Gastrocnemius medialis (tissue), 4 donors: ENCODE measurements at regions not wholly inside any gene's neighbourhood (a gene's known extent, or its start where the extent isn't known, plus 50 kb on each side); places are given as distances from the start of the nearest gene placed in this dataset.

Source experiments
- ATAC-seq, 2 donors: fragments of 150-250 bp; one replicate each; pipeline ENCODE4 v1.9.1; 2016
- DNase-seq, 2 donors: peaks; one replicate each; pipeline ENCODE4 v3.0.0-alpha.2; 2019
- H3K27ac ChIP-seq, 4 donors: fragments of 200-600 bp; sonication (generic); 1 replicate in 1 of 4; 2 replicates in 3 of 4; pipeline ENCODE4 v1.5.1; 2016 to 2018; ENCODE audit warnings: mild to moderate bottlenecking in 2 of 4, moderate library complexity in 1 of 4
- H3K27me3 ChIP-seq, 3 donors: fragments of 200-600 bp; sonication (generic) in 2 of 3; 1 replicate in 1 of 3; 2 replicates in 2 of 3; pipeline versions ENCODE4 v1.5.1 to v1.6.0; 2016 to 2019; ENCODE audit warnings: mild to moderate bottlenecking in 1 of 3, moderate library complexity in 1 of 3
- H3K36me3 ChIP-seq, 2 donors: fragments of 200-600 bp; sonication (generic) in 1 of 2; one replicate each; pipeline ENCODE4 v1.5.1; 2017 to 2018
- H3K4me1 ChIP-seq, 2 donors: fragments of 200-600 bp; sonication (generic) in 1 of 2; one replicate each; pipeline ENCODE4 v1.5.1; 2016 to 2017; ENCODE audit warnings: mild to moderate bottlenecking in 2 of 2
- H3K4me3 ChIP-seq, 4 donors: fragments of 200-600 bp; sonication (generic) in 3 of 4; 1 replicate in 1 of 4; 2 replicates in 3 of 4; pipeline ENCODE4 v1.5.1; 2016 to 2019; ENCODE audit warnings: mild to moderate bottlenecking in 2 of 4
- H3K9me3 ChIP-seq, 3 donors: fragments of 200-600 bp; sonication (generic) in 2 of 3; 1 replicate in 1 of 3; 2 replicates in 2 of 3; pipeline ENCODE4 v1.5.1; 2016 to 2019
- POLR2A ChIP-seq, 2 donors: fragments of 450-650 bp; IDR thresholded peaks; one replicate each; pipeline ENCODE4 v1.6.1; 2017; ENCODE audit warnings: antibody characterized with exemption in 2 of 2, mild to moderate bottlenecking in 2 of 2, moderate library complexity in 2 of 2
- in situ Hi-C, 4 donors: fragments of 200-750 bp; cut with MboI; loops; one replicate each; pipeline versions ENCODE4 v1.15.0 to v1.8.0; 2017; ENCODE audit warnings: low sequenced_read_pairs in 4 of 4
- intact Hi-C: fragments of 100-400 bp; cut with DNase I; formaldehyde crosslinking; loops from one replicate; pipeline ENCODE4 v1.15.1; 2023; ENCODE audit warnings: low total_unique reads
- TF ChIP-seq, protein P1 (sequence below), 5 experiments: fragments of 450-650 bp in 3 of 5; fragments of 200-600 bp in 2 of 5; sonication (generic) in 2 of 5; IDR thresholded peaks in 4 of 5; conservative IDR thresholded peaks in 1 of 5; 1 replicate in 4 of 5; 2 replicates in 1 of 5; pipeline ENCODE4 v1.5.1; 2016 to 2019; ENCODE audit warnings: antibody characterized with exemption in 5 of 5, mild to moderate bottlenecking in 3 of 5, moderate library complexity in 3 of 5

DNA sequence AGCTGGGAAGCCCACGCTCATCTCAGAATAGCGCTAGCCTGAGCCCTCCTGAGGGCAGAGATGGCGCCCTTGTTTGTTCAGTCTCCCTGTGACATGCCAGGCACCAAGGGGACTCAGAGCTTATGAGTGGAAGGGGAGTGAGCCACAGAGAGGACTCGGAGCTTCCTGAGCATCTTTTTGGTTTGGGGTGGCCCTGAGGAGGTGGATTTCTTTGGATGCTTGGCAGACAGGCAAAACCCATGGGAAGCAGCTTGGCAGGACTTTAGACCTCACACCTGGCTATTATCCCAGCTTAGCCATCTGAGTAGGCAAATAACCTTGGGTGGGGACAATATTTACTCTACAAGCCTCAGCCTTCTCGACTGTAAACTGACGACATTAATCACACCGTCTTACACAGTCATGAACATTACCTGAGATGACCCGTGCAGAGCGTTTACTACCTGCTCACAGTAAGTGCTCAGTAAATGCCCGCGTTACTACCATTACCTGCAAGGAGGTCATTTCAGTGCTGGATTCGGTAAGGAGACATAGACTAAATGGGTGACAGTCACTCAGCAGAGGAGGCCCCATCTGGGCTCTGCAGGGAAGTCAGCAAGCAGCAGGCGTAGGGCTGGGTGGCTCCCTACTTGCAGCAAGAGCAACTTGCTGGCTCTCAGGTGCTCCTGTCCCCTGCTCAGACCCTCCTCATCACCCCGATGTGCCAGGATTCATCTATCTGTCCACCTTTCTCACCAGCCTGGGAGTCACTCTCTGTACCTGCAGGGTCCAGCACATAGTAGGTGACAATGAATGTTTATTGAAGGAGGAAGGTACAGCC is 54.9 kb downstream of the KLHDC7A start:
- H3K4me1 ChIP-seq: no peaks in the 10 kb centered on the region
- DNase-seq (no peak), ATAC-seq (no peak)
- TF ChIP-seq, protein P1, sequence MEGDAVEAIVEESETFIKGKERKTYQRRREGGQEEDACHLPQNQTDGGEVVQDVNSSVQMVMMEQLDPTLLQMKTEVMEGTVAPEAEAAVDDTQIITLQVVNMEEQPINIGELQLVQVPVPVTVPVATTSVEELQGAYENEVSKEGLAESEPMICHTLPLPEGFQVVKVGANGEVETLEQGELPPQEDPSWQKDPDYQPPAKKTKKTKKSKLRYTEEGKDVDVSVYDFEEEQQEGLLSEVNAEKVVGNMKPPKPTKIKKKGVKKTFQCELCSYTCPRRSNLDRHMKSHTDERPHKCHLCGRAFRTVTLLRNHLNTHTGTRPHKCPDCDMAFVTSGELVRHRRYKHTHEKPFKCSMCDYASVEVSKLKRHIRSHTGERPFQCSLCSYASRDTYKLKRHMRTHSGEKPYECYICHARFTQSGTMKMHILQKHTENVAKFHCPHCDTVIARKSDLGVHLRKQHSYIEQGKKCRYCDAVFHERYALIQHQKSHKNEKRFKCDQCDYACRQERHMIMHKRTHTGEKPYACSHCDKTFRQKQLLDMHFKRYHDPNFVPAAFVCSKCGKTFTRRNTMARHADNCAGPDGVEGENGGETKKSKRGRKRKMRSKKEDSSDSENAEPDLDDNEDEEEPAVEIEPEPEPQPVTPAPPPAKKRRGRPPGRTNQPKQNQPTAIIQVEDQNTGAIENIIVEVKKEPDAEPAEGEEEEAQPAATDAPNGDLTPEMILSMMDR (IDR thresholded peaks at IDR 0.05 in 4 of 5, conservative IDR thresholded peaks at IDR 0.05 in 1 of 5): no peak
- no peak for TF ChIP-seq POLR2A (IDR thresholded peaks at IDR 0.05)
- no peaks in the 10 kb centered on the region for H3K36me3 ChIP-seq
- peaks cover 5 to 26% (median 6%) of the 10 kb centered on the region in 3 donors for H3K27me3 ChIP-seq
- no peak overlapping the region for H3K27ac ChIP-seq
- in situ Hi-C loops: no loop called here
- H3K4me3 ChIP-seq: no peak overlapping the region
- H3K9me3 ChIP-seq: no peaks in the 10 kb centered on the region
- intact Hi-C loops: no loop called here

DNA sequence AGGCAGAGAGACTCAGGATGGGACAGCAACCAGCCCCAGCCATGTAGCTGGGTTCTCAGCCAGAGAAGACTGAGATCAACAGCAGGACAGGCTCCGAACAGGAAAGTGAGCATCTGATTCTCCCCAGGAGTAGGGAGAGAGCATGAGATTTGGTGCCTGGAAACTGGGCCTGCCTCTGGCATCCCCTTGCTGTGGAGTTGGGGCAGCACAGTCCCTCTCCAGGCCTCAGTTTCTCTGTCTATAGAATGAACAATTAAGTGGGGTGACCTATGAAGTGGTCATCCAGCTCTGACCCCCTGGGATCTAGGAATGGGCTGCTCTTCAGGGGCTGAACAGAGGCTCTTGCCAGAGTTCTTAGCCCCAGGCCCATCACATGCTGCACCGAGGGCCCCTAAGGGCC is 55.6 kb downstream of the KLHDC7A start:
- TF ChIP-seq POLR2A (IDR thresholded peaks at IDR 0.05): no peak
- TF ChIP-seq, protein P1 (IDR thresholded peaks at IDR 0.05 in 4 of 5, conservative IDR thresholded peaks at IDR 0.05 in 1 of 5): no peak
- in situ Hi-C loops (no loop called here), intact Hi-C loops (no loop called here)
- ATAC-seq (no peak), DNase-seq (no peak)
- H3K27me3 ChIP-seq: peaks cover 5 to 26% (median 6%) of the 10 kb centered on the region in 3 donors
- no peaks in the 10 kb centered on the region for H3K36me3 ChIP-seq
- H3K4me1 ChIP-seq: no peaks in the 10 kb centered on the region
- H3K4me3 ChIP-seq: no peak overlapping the region
- no peaks in the 10 kb centered on the region for H3K9me3 ChIP-seq
- H3K27ac ChIP-seq: no peak overlapping the region

DNA sequence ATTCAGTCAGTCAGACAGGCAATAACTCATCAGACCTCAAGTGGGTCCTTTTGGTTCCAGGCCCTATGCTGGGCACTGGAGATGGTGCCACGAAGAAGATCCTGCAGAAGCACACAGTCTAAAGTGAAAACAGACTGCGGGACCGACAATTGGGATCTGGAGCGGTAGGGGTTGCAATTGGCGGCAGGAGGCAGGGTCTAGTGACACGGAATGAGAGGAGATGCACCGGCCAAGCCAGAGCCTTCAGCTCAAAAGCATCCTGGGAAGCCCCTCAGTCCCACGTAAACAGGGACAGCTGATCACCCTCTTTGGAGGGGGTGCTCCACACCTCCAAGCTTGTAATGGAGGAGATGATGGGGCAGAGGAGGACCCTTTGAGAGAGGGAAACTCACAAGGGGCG is 56.2 kb downstream of the KLHDC7A start:
- Histone ChIP-seq H3K36me3 (no peaks in the 10 kb centered on the region), H3K9me3 (no peaks in the 10 kb centered on the region), H3K4me1 (no peaks in the 10 kb centered on the region), H3K27ac (no peak overlapping the region), H3K4me3 (no peak overlapping the region), H3K27me3 (peaks cover 5 to 23% (median 6%) of the 10 kb centered on the region in 3 donors)
- TF ChIP-seq POLR2A (IDR thresholded peaks at IDR 0.05): no peak
- TF ChIP-seq, protein P1 (IDR thresholded peaks at IDR 0.05 in 4 of 5, conservative IDR thresholded peaks at IDR 0.05 in 1 of 5): no peak
- in situ Hi-C loops: no loop called here
- intact Hi-C loops: no loop called here
- ATAC-seq (no peak), DNase-seq (no peak)

DNA sequence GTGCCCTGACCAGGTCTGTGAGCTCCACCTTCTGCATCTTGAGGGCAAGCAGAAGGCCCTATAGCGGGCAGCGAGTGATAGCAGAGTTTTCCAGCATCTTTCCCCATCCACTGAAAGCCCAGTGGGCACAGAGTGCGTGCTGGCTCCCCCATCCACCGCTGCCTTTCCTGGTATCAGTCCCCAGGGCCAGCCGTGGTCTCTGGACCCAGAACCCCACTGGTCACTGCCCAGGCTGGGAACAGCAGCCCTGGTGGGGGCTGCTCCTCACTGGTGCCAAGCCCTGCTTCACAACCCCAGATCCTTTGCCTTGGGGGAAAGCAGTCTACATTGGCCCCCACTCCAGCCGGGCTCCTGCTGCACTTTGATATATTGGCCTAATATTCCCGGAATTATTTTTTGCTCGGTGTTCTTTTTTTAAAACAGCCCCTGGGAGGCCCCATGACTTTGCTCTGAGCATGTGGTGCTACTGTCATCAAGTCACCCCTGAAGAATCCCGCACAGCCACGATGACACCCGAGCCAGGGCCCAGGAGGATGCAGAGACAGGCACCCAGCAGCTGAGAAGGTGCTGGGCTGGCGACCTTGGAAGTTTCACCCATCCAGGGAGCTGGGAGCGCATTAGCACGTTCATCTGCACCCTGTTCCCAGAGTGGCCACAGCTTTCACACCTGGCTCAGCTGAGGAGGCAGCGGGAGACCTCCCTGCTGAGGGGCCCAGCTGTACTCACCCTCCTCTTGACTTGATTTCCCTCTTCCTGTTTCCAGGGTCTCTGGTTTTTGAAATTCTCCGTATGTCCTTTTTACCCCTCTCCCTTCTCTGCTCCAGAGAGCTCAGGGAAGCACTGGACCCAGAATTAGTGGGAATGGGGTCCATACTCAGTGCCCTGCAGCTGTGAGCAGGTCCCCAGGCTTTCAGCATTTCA is 56.9 kb downstream of the KLHDC7A start:
- intact Hi-C loops (no loop called here), in situ Hi-C loops (no loop called here)

More for the DNA sequence above, 56.9 kb downstream of the KLHDC7A start:
- H3K27ac ChIP-seq: no peak overlapping the region
- H3K27me3 ChIP-seq: peaks cover 6 to 21% (median 10%) of the 10 kb centered on the region in 3 donors
- H3K36me3 ChIP-seq: no peaks in the 10 kb centered on the region
- no peaks in the 10 kb centered on the region for H3K9me3 ChIP-seq
- H3K4me1 ChIP-seq: no peaks in the 10 kb centered on the region
- DNase-seq: no peak
- no peak for ATAC-seq
- no peak overlapping the region for H3K4me3 ChIP-seq
- TF ChIP-seq, protein P1 (IDR thresholded peaks at IDR 0.05 in 4 of 5, conservative IDR thresholded peaks at IDR 0.05 in 1 of 5): no peak
- no peak for TF ChIP-seq POLR2A (IDR thresholded peaks at IDR 0.05)
